Loucy (cell line): ENCODE measurements at regions not wholly inside any gene's neighbourhood (a gene's known extent, or its start where the extent isn't known, plus 50 kb on each side); places are given as distances from the start of the nearest gene placed in this dataset.

Experiments used
- EZH2phosphoT487 ChIP-seq: fragments of 200-600 bp; IDR thresholded peaks from 2 replicates; pipeline ENCODE4 v1.6.1; 2018; ENCODE audit warnings: antibody characterized with exemption, mild to moderate bottlenecking, moderate library complexity, borderline replicate concordance
- TF ChIP-seq, protein P1 (sequence below): fragments of 200-600 bp; sonication (generic); conservative IDR thresholded peaks from 2 replicates; pipeline ENCODE4 v1.5.1; 2014; ENCODE audit warnings: mild to moderate bottlenecking, antibody characterized with exemption, low read length

DNA sequence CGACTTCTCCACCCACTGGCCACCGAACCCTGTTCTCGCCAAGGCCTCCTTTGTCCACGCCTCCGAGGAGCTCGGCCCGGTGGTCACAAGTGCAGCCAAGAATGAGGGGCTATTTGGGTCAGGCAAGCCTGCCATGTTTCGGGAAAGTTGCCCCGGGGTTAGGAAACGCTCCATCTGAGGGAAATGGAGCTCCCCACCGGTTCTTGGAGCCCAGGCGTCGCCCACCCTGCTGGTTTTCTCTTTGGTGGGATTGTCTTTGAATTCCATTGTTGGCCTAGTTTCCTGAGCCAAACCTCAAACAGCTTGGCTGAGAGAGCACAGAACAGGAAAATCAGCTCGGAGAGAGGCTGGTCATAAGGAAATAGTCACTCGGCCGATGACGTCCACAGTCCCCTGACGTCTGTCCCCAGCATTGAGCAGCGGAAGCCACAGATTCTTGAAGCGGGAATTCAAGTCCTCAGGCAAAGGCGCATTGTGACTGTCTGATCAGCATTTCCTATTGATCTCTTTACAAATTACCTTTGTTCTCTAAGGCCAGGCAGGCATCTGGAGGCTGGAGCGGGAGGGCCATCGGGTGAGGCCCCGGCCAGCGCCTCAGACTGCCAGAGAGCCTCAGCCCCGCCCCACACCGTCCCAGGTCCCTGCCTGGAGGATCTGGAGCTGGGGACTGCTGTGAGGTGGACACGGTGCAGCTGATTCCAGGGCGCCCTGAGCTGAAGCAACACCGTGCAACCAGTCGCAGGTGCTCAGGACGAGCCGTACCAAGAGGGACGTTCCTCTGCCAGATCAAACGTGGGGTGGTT, 138.6 kb downstream of the DLL1 start:
- no peak for TF ChIP-seq EZH2phosphoT487
- TF ChIP-seq, protein P1, sequence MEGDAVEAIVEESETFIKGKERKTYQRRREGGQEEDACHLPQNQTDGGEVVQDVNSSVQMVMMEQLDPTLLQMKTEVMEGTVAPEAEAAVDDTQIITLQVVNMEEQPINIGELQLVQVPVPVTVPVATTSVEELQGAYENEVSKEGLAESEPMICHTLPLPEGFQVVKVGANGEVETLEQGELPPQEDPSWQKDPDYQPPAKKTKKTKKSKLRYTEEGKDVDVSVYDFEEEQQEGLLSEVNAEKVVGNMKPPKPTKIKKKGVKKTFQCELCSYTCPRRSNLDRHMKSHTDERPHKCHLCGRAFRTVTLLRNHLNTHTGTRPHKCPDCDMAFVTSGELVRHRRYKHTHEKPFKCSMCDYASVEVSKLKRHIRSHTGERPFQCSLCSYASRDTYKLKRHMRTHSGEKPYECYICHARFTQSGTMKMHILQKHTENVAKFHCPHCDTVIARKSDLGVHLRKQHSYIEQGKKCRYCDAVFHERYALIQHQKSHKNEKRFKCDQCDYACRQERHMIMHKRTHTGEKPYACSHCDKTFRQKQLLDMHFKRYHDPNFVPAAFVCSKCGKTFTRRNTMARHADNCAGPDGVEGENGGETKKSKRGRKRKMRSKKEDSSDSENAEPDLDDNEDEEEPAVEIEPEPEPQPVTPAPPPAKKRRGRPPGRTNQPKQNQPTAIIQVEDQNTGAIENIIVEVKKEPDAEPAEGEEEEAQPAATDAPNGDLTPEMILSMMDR, result no peak
